Mucosa of descending colon (tissue), 3 donors: ENCODE measurements at regions not wholly inside any gene's neighbourhood (a gene's known extent, or its start where the extent isn't known, plus 50 kb on each side); places are given as distances from the start of the nearest gene placed in this dataset.

Source experiments
- ATAC-seq: fragments of 200-7000 bp; cut with Tn5 transposase; one replicate; pipeline ENCODE4 v1.9.1; 2020; ENCODE audit warnings: mild to moderate bottlenecking, moderate library complexity
- DNase-seq, 3 donors: peaks; one replicate each; pipeline ENCODE4 v3.0.0-alpha.2; 2020
- H3K36me3 ChIP-seq: fragments of 200-600 bp; one replicate; pipeline ENCODE4 v1.8.0; 2021; ENCODE audit warnings: low read depth, mild to moderate bottlenecking
- H3K4me1 ChIP-seq: fragments of 200-600 bp; one replicate; pipeline ENCODE4 v1.8.0; 2021; ENCODE audit warnings: low read depth, mild to moderate bottlenecking
- H3K4me3 ChIP-seq: fragments of 200-600 bp; one replicate; pipeline ENCODE4 v1.8.0; 2021; ENCODE audit warnings: mild to moderate bottlenecking
- H3K9me3 ChIP-seq: fragments of 200-600 bp; one replicate; pipeline ENCODE4 v1.8.0; 2021; ENCODE audit warnings: mild to moderate bottlenecking
- CTCF ChIP-seq: fragments of 200-600 bp; IDR thresholded peaks from one replicate; pipeline ENCODE4 v1.8.0; 2022; ENCODE audit warnings: antibody characterized with exemption, mild to moderate bottlenecking
- intact Hi-C, 2 donors: fragments of 100-400 bp; cut with DNase I in 1 of 2; cut with micrococcal nuclease in 1 of 2; formaldehyde crosslinking; loops; one replicate each; pipeline versions ENCODE4 v1.11.0 to v1.11.1; 2022; cut with DNase I, micrococcal nuclease
- donor health status: DM: no; HTN: no; CAD: no; lungs with moderate emphysema.
- donor health status: DM: no; HTN: no; CAD: no.
- donor health status: DM: no; HTN: yes; CAD: no.

GRCh38 chr19:28949535-28949934, 263.4 kb downstream of the UQCRFS1 start:
- Histone ChIP-seq H3K9me3 (no peaks in the 10 kb centered on the region), H3K36me3 (no peaks in the 10 kb centered on the region), H3K4me3 (no peak overlapping the region), H3K4me1 (no peaks in the 10 kb centered on the region)
- no peak for DNase-seq
- no peak for ATAC-seq
- intact Hi-C loops, result no loop called here
- no peak for TF ChIP-seq CTCF

GRCh38 chr19:28949027-28949426, 263.9 kb downstream of the UQCRFS1 start:
- Histone ChIP-seq H3K36me3 (no peaks in the 10 kb centered on the region), H3K4me3 (no peak overlapping the region), H3K9me3 (no peaks in the 10 kb centered on the region), H3K4me1 (no peaks in the 10 kb centered on the region)
- ATAC-seq, result no peak
- intact Hi-C loops, result no loop called here
- DNase-seq, result no peak
- no peak for TF ChIP-seq CTCF

GRCh38 chr19:28948566-28948965, 264.4 kb downstream of the UQCRFS1 start:
- Histone ChIP-seq H3K9me3 (no peaks in the 10 kb centered on the region), H3K36me3 (no peaks in the 10 kb centered on the region), H3K4me3 (no peak overlapping the region), H3K4me1 (no peaks in the 10 kb centered on the region)
- no peak for ATAC-seq
- DNase-seq, result no peak
- intact Hi-C loops, result no loop called here
- no peak for TF ChIP-seq CTCF

GRCh38 chr19:28948026-28948425, 264.9 kb downstream of the UQCRFS1 start:
- intact Hi-C loops, result no loop called here

GRCh38 chr19:28943651-28944050, 269.3 kb downstream of the UQCRFS1 start:
- intact Hi-C loops, result no loop called here
- Histone ChIP-seq H3K4me1 (no peaks in the 10 kb centered on the region), H3K36me3 (no peaks in the 10 kb centered on the region), H3K9me3 (no peaks in the 10 kb centered on the region), H3K4me3 (no peak overlapping the region)
- TF ChIP-seq CTCF, result no peak
- DNase-seq, result no peak
- no peak for ATAC-seq

More at GRCh38 chr19:28948026-28948425, 264.9 kb downstream of the UQCRFS1 start:
- no peaks in the 10 kb centered on the region for H3K9me3 ChIP-seq
- no peaks in the 10 kb centered on the region for H3K36me3 ChIP-seq
- no peak for TF ChIP-seq CTCF
- H3K4me3 ChIP-seq, result no peak overlapping the region
- DNase-seq (no peak), ATAC-seq (no peak)
- H3K4me1 ChIP-seq, result no peaks in the 10 kb centered on the region

GRCh38 chr19:28941833-28942232, 271.1 kb downstream of the UQCRFS1 start:
- no peak for TF ChIP-seq CTCF
- no peak for ATAC-seq
- intact Hi-C loops, result no loop called here
- Histone ChIP-seq H3K4me3 (no peak overlapping the region), H3K4me1 (no peaks in the 10 kb centered on the region), H3K36me3 (no peaks in the 10 kb centered on the region), H3K9me3 (no peaks in the 10 kb centered on the region)
- no peak for DNase-seq
